GM12878 (cell line): ENCODE measurements at regions not wholly inside any gene's neighbourhood (a gene's known extent, or its start where the extent isn't known, plus 50 kb on each side); places are given as distances from the start of the nearest gene placed in this dataset.

ENCODE experiments used
- ATAC-seq: fragments of 200-7000 bp; cut with Tn5 transposase; 3 replicates; pipeline ENCODE4 v1.9.1; 2020; ENCODE audit warnings: mild to moderate bottlenecking, moderate library complexity
- BruUV-seq: library from RNA; stranded (reverse); fragments of 400-500 nt; replicated peaks from 2 replicates; lab custom pipeline; 2021; lab: Mats Ljungman, UMichigan
- CTCF ChIA-PET: fragments of 300-600 bp; sonication (Branson Sonifier 250); formaldehyde crosslinking; extraction: SDS; loops from one replicate; lab custom pipeline; 2021; ENCODE audit warnings: inconsistent platforms; lab: Yijun Ruan, JAX
- POLR2A ChIA-PET: fragments of 350-600 bp; formaldehyde crosslinking; extraction: SDS; loops from one replicate; lab custom pipeline; 2021; ENCODE audit warnings: inconsistent platforms; lab: Charles Lee
- RAD21 ChIA-PET: fragments of 300-600 bp; sonication (Branson Sonifier 250); formaldehyde crosslinking; loops from one replicate; lab custom pipeline; 2023; ENCODE audit warnings: antibody characterized with exemption; ENCODE audit not compliant: unreplicated experiment; lab: Charles Lee
- SMC1A ChIA-PET: fragments of 300-600 bp; sonication (Branson Sonifier 250); formaldehyde crosslinking; loops from one replicate; lab custom pipeline; 2023; ENCODE audit not compliant: unreplicated experiment, uncharacterized antibody; lab: Charles Lee
- DNase-seq: peaks from one replicate; pipeline ENCODE4 v3.0.0-alpha.2; 2011; ENCODE audit warnings: low read depth, low spot score
- FAIRE-seq: peaks from 3 replicates; lab custom pipeline; 2011; peaks lifted over from hg19 to GRCh38; lab: Jason Lieb, UNC
- H2AFZ ChIP-seq: 2 replicates; pipeline ENCODE4 v1.6.0; 2011; ENCODE audit warnings: low read depth, low read length, control low read depth; ENCODE audit not compliant: control insufficient read depth
- H3K27ac ChIP-seq: 2 replicates; pipeline ENCODE4 v1.5.1; 2011; ENCODE audit warnings: control low read depth; ENCODE audit not compliant: control insufficient read depth, insufficient read depth
- H3K27me3 ChIP-seq, 2 experiments: replicated peaks in 1 of 2; 2 replicates each; pipeline versions ENCODE4 v1.6.0 to v1.6.1; 2011; ENCODE audit warnings: low read length in 1 of 2; ENCODE audit not compliant: control insufficient read depth in 2 of 2, insufficient read depth in 2 of 2
- H3K36me3 ChIP-seq, 2 experiments: 2 replicates each; pipeline ENCODE4 v1.5.1; 2011; ENCODE audit warnings: low read length in 1 of 2; ENCODE audit not compliant: control insufficient read depth in 2 of 2, insufficient read depth in 2 of 2
- H3K4me1 ChIP-seq: 2 replicates; pipeline ENCODE4 v1.6.1; 2011; ENCODE audit warnings: mild to moderate bottlenecking, low read length, moderate library complexity, mixed read lengths; ENCODE audit not compliant: control insufficient read depth, insufficient read depth
- H3K4me2 ChIP-seq: 2 replicates; pipeline ENCODE4 v1.6.0; 2011; ENCODE audit warnings: control low read depth; ENCODE audit not compliant: control insufficient read depth, insufficient read depth
- H3K4me3 ChIP-seq: fragments of 200-600 bp; sonication (generic); 2 replicates; pipeline ENCODE4 v1.5.1; 2016
- H3K79me2 ChIP-seq: 2 replicates; pipeline ENCODE4 v1.6.0; 2011; ENCODE audit warnings: low read length; ENCODE audit not compliant: control insufficient read depth, insufficient read depth
- H3K9ac ChIP-seq: 2 replicates; pipeline ENCODE4 v1.8.0; 2011; ENCODE audit warnings: low read length, control low read depth, mixed read lengths; ENCODE audit not compliant: control insufficient read depth, insufficient read depth
- H3K9me3 ChIP-seq: replicated peaks from 3 replicates; pipeline ENCODE4 v1.5.1; 2011; ENCODE audit warnings: mild to moderate bottlenecking, low read length; ENCODE audit not compliant: control insufficient read depth, insufficient read depth
- H4K20me1 ChIP-seq: 2 replicates; pipeline ENCODE4 v1.6.0; 2011; ENCODE audit not compliant: control insufficient read depth, insufficient read depth
- CHD2 ChIP-seq: IDR thresholded peaks from 2 replicates; pipeline ENCODE4 v1.6.1; 2011; ENCODE audit warnings: low read depth, low read length, improper control_type of control experiment, borderline replicate concordance
- CUX1 ChIP-seq: IDR thresholded peaks from 2 replicates; pipeline ENCODE4 v1.6.1; 2012; ENCODE audit warnings: improper control_type of control experiment, low read depth, low read length; ENCODE audit not compliant: insufficient replicate concordance
- KAT2A ChIP-seq: conservative IDR thresholded peaks from 2 replicates; pipeline ENCODE4 v1.6.1; 2011; ENCODE audit warnings: low read depth, low read length; ENCODE audit not compliant: control insufficient read depth
- KLF5 ChIP-seq: fragments of 450-650 bp; IDR thresholded peaks from 2 replicates; pipeline ENCODE4 v1.6.1; 2014; ENCODE audit warnings: mild to moderate bottlenecking; ENCODE audit not compliant: partially characterized antibody
- MTA2 ChIP-seq: fragments of 450-650 bp; IDR thresholded peaks from 2 replicates; pipeline ENCODE4 v1.6.1; 2016; ENCODE audit warnings: low read depth, mild to moderate bottlenecking, moderate library complexity
- NR2F1 ChIP-seq: fragments of 450-650 bp; conservative IDR thresholded peaks from 2 replicates; pipeline ENCODE4 v1.6.1; 2017; ENCODE audit warnings: mild to moderate bottlenecking
- PRDM15 ChIP-seq: fragments of 450-650 bp; formaldehyde crosslinking; IDR thresholded peaks from 2 replicates; pipeline ENCODE4 v1.4.0; 2020; ENCODE audit warnings: mild to moderate bottlenecking, moderate library complexity
- RFX5 ChIP-seq: IDR thresholded peaks from 2 replicates; pipeline ENCODE4 v1.6.1; 2011; ENCODE audit warnings: low read depth, low read length, improper control_type of control experiment
- RUNX3 ChIP-seq: IDR thresholded peaks from 2 replicates; pipeline ENCODE4 v1.6.1; 2012; ENCODE audit warnings: low read length, inconsistent platforms
- SUZ12 ChIP-seq: fragments of 200-600 bp; sonication (generic); IDR thresholded peaks from one replicate; pipeline ENCODE4 v1.6.1; 2018; ENCODE audit warnings: antibody characterized with exemption, mild to moderate bottlenecking; ENCODE audit not compliant: unreplicated experiment
- TAF1 ChIP-seq: IDR thresholded peaks from 2 replicates; pipeline ENCODE4 v1.6.1; 2011; ENCODE audit warnings: mild to moderate bottlenecking, low read depth, low read length, borderline replicate concordance
- TARDBP ChIP-seq: IDR thresholded peaks from 2 replicates; pipeline ENCODE4 v1.6.1; 2016; ENCODE audit warnings: borderline replicate concordance
- WRNIP1 ChIP-seq: IDR thresholded peaks from 2 replicates; pipeline ENCODE4 v1.6.1; 2011; ENCODE audit warnings: low read depth, low read length, improper control_type of control experiment, borderline replicate concordance
- ZNF217 ChIP-seq: fragments of 450-650 bp; IDR thresholded peaks from 2 replicates; pipeline ENCODE4 v1.6.1; 2017; ENCODE audit warnings: antibody characterized with exemption, mild to moderate bottlenecking
- ZNF384 ChIP-seq: IDR thresholded peaks from 2 replicates; pipeline ENCODE4 v1.6.1; 2012; ENCODE audit warnings: low read depth, mild to moderate bottlenecking, low read length, improper control_type of control experiment, borderline replicate concordance
- WGBS: methylation state at CpG from one replicate; pipeline ENCODE4 v1.1.6; 2016; ENCODE audit warnings: low lambda C conversion rate; ENCODE audit not compliant: insufficient replicate concordance, insufficient coverage; ENCODE audit errors: missing lambda C conversion rate; 5-methylcytosine and 5-hydroxymethylcytosine counted together
- in situ Hi-C: fragments of 300-500 bp; cut with MboI; formaldehyde crosslinking; loops from 9 replicates; pipeline ENCODE4 v1.14.3; 2018; ENCODE audit warnings: mixed read lengths
- intact Hi-C: fragments of 100-400 bp; cut with micrococcal nuclease; formaldehyde crosslinking; loops from one replicate; pipeline ENCODE4 v1.14.2; 2022; ENCODE audit not compliant: unreplicated experiment

- TF ChIP-seq MTA2 (no peak), KLF5 (no peak), PRDM15 (CRISPR knock-in tag) (no peak)
Observed at GRCh38 chr4:64777286-64777685, 368.0 kb upstream of the TECRL start (continued).

- Histone ChIP-seq H3K9ac (no peak overlapping the region), H4K20me1 (no peaks in the 10 kb centered on the region), H3K9me3 (no peaks in the 10 kb centered on the region), H3K4me2 (no peak overlapping the region), H3K4me3 (no peak overlapping the region), H3K27me3 (no peaks in the 10 kb centered on the region), H3K4me1 (no peaks in the 10 kb centered on the region), H3K27ac (no peak overlapping the region), H3K79me2 (no peaks in the 10 kb centered on the region), H2AFZ (no peak overlapping the region), H3K36me3 (no peaks in the 10 kb centered on the region)
- RAD21 ChIA-PET = no interaction called here
- DNase-seq (no peak), ATAC-seq (no peak), FAIRE-seq (no peak)
- in situ Hi-C loops = no loop called here
- intact Hi-C loops = no loop called here
- no TSS peak for BruUV-seq
- WGBS = 29% methylated on average over 2 of the region's 2 CpGs
- POLR2A ChIA-PET = no interaction called here
- CTCF ChIA-PET = no interaction called here
- SMC1A ChIA-PET = no interaction called here
- TF ChIP-seq CUX1 (no peak), TAF1 (no peak), RUNX3 (no peak), NR2F1 (no peak), ZNF384 (no peak), CHD2 (no peak), WRNIP1 (no peak), TARDBP (no peak), SUZ12 (no peak), KAT2A (no peak), KLF5 (no peak), ZNF217 (no peak), RFX5 (no peak)
Observed at GRCh38 chr4:64776820-64777219, 367.6 kb upstream of the TECRL start.
